HG03378 (cell line): ENCODE measurements at regions not wholly inside any gene's neighbourhood (a gene's known extent, or its start where the extent isn't known, plus 50 kb on each side); places are given as distances from the start of the nearest gene placed in this dataset.

Experiments used
- ATAC-seq: cut with Tn5 transposase; IDR thresholded peaks from one replicate; pipeline ENCODE4 v1.9.1; 2021; ENCODE audit warnings: mild to moderate bottlenecking, moderate library complexity; ENCODE audit not compliant: unreplicated experiment

GRCh38 chr4:67125636-67126514 lies 419.4 kb downstream of the CENPC start:
- ATAC-seq = no peak

- ATAC-seq = no peak
These were observed 420.6 kb downstream of the CENPC start for GRCh38 chr4:67124716-67125115.

- no peak for ATAC-seq
These were observed 423.3 kb downstream of the CENPC start for GRCh38 chr4:67122029-67122428.

- ATAC-seq = no peak
These were observed 424.9 kb downstream of the CENPC start for GRCh38 chr4:67120369-67120768.

- ATAC-seq = no peak
These were observed 436.0 kb downstream of the CENPC start for GRCh38 chr4:67109276-67109675.

- ATAC-seq = no peak
These were observed 438.3 kb downstream of the CENPC start for GRCh38 chr4:67106861-67107460.

GRCh38 chr4:67104145-67104544 lies 441.2 kb downstream of the CENPC start:
- no peak for ATAC-seq

GRCh38 chr4:67103001-67103747 lies 442.1 kb downstream of the CENPC start:
- no peak for ATAC-seq

- no peak for ATAC-seq
These were observed 443.7 kb downstream of the CENPC start for GRCh38 chr4:67101612-67102011.

GRCh38 chr4:67092351-67092750 lies 453.0 kb downstream of the CENPC start:
- ATAC-seq = no peak

- no peak for ATAC-seq
These were observed 453.6 kb downstream of the CENPC start for GRCh38 chr4:67091673-67092072.

- peak; percentile 92 for ATAC-seq
These were observed 457.4 kb downstream of the CENPC start for GRCh38 chr4:67087897-67088296.

- no peak for ATAC-seq
These were observed 460.5 kb downstream of the CENPC start for GRCh38 chr4:67084783-67085182.

GRCh38 chr4:67083496-67083895 lies 461.8 kb downstream of the CENPC start:
- ATAC-seq = no peak

- no peak for ATAC-seq
These were observed 462.6 kb downstream of the CENPC start for GRCh38 chr4:67082746-67083145.

GRCh38 chr4:67080046-67080557 lies 465.2 kb downstream of the CENPC start:
- ATAC-seq = no peak

- no peak for ATAC-seq
These were observed 473.7 kb downstream of the CENPC start for GRCh38 chr4:67071641-67072040.

- no peak for ATAC-seq
These were observed 490.0 kb downstream of the CENPC start for GRCh38 chr4:67055319-67055718.

- ATAC-seq = no peak
These were observed 490.4 kb downstream of the CENPC start for GRCh38 chr4:67054896-67055295.

- ATAC-seq = no peak
These were observed 492.3 kb downstream of the CENPC start for GRCh38 chr4:67052814-67053675.
